AG09319 (cell line): ENCODE measurements at regions not wholly inside any gene's neighbourhood (a gene's known extent, or its start where the extent isn't known, plus 50 kb on each side); places are given as distances from the start of the nearest gene placed in this dataset.

Source experiments
- DNase-seq: peaks from one replicate; pipeline ENCODE4 v3.0.0-alpha.2; 2010; ENCODE audit warnings: low read depth; ENCODE audit errors: extremely low read depth
- CTCF ChIP-seq: IDR thresholded peaks from 2 replicates; pipeline ENCODE4 v1.5.1; 2011; ENCODE audit warnings: low read depth, mild to moderate bottlenecking, inconsistent platforms, low read length, moderate library complexity

GRCh38 chr7:98702021-98702420 lies 84.9 kb downstream of the NPTX2 start:
- DNase-seq: no peak
- no peak for TF ChIP-seq CTCF

DNA sequence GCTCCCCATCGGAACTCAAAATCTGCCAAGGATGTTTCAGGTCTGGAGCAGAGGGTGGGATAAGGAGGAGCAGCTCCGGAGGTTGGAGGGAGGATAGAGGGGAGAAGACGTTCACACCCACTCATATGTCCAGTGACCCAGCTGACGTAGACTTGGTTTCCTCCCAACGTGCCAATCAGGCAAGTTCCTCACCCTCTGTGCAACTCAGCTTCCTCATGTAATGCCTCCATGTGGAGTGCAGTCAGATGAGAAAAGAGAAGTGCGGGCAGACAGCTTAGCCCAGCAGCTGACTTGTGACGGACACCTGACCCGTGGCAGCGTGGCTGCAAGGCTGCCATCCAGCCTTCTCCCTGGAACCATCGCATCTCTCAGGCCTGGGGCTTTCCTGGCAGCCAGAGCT lies 86.8 kb downstream of the NPTX2 start:
- DNase-seq: no peak
- TF ChIP-seq CTCF: no peak

DNA sequence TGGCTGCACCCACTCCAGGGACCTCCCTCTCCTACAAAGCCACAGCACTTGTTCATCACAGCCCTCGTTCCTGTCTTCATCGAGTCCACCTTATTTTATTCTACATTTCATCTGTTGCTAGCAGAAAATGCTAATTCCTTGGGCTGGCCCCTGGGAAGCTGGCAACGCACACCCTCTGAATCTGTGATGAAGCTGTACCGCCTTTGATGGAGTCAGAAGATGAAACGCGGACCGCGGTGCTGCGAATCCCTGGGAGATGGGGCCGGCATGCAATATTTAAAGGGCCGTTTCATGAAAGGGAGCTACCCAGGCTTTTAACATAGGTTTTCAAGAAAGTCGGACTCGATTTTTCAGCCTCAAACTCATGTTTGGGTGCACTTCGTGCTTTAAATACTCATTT lies 88.5 kb downstream of the NPTX2 start:
- DNase-seq: no peak
- no peak for TF ChIP-seq CTCF

GRCh38 chr7:98707076-98707475 lies 90.0 kb downstream of the NPTX2 start:
- DNase-seq: no peak
- TF ChIP-seq CTCF: no peak

DNA sequence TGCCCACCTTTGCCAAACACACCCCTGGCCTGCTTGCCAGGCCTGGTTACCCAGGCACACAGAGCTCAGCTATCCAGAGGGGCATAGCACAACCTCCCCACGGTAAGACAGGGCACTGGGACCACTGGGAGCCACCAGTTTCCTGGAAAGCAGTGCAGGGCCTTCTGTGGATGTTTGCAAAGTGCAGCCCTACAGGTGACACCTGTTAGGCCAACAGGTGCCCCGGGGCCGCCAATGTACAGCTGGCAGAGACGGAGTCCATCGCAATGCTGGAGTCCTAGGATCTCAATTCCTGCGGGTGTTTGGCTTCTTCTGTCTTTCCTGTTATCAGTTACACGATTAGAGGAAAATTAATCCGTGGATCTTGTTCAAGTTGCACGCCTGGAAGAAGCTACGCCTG lies 94.9 kb downstream of the NPTX2 start:
- TF ChIP-seq CTCF: no peak
- no peak for DNase-seq

DNA sequence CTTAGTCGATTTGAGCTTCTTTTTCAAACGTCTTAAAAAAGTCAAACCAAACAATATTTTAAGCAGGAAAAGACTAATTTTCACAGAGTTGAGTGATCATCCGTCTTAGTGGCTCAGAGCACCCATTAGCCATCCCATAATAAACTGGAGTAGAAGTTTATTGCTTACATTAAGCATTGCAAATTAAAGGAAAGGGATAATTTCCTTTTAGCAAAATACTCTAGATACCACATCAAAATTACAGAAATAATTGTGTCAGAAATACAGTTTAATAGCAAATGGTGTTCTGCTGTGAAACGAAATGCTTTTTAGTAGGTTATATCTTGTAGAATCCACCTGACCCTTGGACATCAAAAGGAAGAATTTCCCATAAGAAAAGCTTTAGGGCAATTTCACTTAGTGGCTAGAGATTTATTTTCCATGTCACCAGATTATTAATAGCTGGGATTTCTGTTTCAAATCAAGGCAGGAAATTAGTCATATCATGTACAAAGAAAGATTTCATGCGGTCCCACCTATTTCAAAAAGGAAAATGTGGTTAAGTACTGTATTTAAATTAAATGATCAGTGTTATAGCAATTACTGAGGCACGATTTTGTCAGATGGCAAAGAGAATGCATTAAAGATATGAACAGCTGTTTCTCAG lies 96.2 kb downstream of the NPTX2 start:
- no peak for TF ChIP-seq CTCF
- DNase-seq: no peak

DNA sequence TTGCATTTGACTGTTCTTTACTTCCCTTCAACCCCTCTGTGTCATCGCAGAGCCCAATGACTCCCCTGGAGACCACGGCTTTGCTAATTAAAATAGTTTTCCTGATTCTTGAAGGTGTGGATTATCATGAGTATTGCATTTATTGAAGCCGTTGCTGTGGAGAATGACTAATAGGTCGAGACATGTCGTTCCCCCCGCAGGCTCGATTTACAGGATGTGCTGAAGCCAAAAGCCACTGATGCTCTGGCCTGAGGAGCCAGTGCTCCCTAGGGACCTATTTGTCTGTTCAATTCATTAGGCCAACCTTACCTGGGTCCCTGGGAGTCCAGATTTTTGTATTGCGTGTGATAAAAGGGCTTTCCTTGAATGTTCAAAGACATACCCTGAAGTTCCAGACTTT lies 102.3 kb downstream of the NPTX2 start:
- TF ChIP-seq CTCF: no peak
- no peak for DNase-seq
